OCI-M1 (cell line): ENCODE measurements at regions not wholly inside any gene's neighbourhood (a gene's known extent, or its start where the extent isn't known, plus 50 kb on each side); places are given as distances from the start of the nearest gene placed in this dataset.

ENCODE experiments used
- DNase-seq: peaks from one replicate; lab custom pipeline; 2025; lab: John Stamatoyannopoulos, UW

DNA sequence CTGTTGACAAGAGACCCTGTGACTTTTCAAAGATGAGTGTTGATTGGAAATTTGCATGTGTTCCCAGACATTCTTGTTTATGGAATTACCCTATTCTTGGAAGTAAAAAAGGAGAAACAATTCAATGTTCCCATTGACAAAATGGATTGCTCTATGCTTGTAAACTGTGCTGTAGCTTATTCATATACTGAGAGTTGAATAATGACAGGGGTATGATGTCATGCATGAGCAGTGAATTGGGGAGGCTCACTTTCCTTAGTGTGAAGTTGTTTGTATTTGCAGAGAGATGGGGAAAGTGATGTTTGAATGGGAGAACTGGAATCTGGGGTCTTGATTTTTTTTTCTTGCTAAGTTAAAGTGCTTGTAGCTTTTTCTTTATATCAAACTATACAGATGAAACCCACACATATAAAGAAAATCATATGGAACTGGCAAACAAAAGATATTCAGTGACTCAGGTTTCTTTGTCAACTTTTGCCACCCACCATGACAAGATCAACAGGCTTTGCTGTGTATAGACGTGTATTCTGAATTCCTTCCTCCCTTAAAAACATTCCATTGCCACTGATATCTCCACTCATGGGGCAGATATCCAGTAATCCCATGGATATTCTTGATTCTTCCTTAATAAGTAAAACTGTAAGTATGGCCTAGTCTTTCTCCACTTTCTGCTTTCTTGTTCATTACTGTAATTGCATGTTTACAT, 97.8 kb upstream of the JAG1 start:
- no peak for DNase-seq

DNA sequence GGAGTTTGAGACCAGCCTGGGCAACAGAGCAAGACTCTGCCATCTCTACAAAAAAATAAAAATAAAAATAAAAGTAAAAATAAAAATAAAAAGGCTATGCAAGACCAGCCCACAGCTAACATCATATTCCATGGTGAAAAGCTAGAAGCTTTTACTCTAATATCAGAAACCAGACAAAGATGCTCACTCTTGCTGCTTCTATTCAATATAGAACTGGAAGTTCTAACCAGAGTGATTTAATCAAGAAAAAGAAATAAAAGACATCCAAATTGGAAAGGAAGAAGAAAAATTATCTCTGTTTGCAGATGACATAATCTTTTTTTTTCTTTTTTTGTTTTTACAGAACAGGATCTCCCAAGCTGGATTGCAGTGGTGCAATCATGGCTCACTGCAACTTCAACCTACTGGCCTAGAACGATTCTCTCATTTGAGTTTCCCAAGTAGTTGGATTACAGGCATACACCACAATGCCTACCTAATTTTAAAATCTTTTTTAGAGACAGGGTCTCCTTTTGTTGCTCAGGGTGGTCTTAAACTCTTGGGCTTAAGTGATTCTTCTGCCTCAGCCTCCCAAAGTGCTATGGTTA, 100.7 kb upstream of the JAG1 start:
- no peak for DNase-seq

DNA sequence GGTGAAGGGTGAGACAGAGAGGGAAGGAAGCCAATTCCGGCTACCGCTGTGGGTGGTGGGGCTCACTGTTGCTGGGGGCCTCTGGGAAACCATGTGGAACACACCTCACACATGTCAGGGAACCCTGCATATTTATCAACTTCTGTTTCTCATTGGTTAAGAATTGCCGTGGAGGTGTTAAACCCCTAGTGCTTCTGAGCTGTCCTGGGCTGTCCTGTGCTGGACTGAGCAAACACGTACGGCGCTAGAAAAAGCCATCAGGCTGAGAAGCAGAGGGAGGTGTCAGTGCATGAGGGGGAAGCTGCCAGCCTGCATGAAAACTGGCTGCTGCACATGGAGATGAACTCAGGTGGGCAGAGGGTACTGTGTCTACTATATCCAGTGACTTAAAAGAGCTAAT, 103.9 kb upstream of the JAG1 start:
- no peak for DNase-seq

DNA sequence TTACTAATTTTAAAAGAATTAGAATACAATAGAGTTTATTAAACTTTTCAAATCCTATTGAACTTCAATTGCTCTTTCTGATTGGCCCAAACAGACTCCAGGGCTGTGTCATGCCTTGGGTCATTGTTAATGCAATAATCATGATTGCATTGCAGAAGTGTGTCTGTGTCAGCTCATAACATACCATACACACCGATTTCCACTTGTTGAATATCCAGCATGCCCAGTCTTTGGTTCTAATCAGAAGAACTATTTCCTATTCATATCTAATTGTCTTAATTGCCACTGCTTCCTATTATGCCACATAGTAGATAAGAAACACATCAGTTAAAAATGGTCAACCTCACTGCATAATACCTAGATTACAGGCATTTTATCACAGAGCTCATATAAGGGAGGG, 106.1 kb upstream of the JAG1 start:
- DNase-seq = no peak

DNA sequence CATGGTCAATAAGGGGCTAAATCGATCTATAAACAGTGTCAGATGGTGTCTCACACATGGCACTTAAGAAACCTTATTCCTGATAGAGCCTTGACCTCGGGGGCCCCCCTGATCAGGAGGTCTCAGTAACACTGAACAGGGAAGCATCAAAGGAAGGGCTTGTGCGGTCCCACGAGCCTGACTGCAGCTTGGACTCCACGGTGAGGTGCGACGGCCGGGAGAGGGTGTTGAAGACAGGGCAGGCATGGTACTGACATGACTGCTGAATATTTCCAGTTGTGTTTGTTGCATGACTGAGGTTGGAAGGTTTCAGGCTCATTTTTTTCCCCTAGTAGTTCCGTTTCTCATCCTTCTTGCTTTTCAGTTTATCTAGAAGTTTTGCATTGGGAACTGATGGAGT, 107.1 kb upstream of the JAG1 start:
- DNase-seq = no peak

DNA sequence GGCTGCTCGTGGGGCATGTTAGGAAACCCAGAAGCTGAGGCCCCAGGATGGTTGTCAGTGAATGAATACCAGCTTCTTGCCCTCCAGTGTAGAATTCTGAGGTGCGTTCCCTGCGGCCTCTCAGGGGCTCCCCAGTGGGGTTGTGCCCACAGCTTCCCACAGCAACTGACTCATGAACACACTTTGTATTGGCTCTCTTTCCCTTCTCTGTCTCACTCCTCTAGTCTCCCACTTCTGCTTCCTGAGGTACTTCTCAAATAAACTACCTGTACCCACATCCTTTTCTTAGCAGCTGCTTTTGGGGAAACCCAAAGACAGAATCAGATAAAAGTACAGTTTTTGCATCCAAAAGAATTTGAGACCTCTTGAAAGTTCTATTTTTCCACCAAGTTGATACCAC, 107.7 kb upstream of the JAG1 start:
- DNase-seq = no peak

DNA sequence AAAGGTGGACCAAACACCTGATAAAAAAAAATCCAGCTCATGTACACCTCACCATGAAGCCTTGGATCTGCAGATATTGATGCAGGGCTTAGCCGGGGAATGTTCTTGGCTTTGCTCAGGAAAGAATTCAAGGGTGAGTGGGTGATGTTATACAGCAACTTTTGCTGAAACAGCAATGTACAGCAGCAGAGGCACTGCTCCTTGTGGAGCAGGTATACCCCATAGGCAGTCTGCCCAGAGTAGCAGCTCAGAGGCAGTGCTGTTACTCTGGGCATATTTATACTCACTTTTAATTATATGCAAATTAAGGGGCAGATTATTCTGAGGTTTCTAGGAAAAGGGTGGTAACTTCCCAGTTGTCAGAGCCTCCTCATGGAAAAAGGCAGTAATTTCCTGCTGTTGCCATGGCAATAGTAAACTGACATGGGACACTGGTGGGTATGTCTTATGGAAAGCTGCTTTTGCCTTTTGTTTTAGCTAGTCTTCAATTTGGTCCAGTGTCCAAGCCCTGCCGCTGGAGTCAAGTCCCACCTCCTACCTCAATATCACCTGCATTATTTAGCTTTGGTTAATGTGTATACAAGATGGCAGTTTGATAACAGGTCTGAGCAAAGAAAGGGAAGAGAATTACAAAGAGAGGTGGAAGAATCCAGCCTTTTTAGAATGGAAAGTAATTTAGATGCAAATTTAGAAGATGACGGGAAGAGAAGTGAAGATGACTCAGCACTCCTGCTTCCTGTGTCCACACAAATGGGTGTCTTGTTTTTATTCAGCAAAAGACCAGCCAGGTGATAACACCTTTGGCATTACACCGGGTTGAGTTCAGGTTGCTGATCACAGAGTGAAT, 110.1 kb upstream of the JAG1 start:
- DNase-seq = peak; percentile 18

DNA sequence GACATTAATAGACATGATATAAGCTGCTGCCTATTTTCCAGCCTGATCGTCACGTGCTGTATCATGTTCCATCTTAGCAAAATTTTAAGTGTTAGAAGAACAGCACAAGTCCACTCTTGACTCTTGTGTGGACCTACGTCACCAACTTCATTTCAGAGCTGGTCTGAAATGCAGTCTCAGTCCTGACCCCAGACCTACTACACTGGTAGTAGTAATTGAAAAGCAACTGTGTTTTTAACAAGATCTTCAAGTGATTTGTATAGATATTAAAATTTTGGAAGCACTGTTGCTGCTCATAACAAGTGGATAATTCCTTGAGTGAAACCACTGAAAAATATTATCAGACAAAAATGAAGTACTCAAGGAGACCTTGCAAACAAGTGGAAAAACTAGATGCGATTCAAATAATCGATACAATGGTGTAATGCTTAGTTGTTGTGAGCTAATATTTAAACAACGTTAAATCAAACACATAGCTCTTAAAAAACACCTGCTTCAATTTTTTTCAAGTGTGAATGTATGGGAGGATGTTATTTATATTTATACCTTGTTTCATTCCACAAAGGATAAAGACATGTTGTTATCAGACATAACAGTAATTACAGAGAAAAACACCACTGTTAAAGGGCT, 110.9 kb upstream of the JAG1 start:
- no peak for DNase-seq

DNA sequence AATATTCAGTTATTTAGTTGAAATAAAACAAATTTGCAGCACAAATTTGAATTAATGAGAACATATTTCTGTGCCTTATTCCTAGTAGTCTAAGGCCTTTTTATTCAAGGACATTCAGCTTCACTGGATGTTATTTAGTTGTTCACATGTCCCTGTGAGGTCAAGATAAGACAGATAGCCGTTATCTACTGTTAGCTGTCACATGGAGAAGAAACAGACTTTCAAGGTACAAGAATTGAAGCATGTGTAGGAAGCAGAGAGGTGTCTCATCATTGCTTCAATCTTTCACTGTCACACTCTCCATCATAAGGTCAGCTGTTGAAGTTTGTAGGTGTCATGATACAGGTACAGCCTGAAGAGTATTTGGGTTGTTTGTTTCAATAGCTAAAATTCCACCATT, 112.9 kb upstream of the JAG1 start:
- DNase-seq = peak; percentile 26

DNA sequence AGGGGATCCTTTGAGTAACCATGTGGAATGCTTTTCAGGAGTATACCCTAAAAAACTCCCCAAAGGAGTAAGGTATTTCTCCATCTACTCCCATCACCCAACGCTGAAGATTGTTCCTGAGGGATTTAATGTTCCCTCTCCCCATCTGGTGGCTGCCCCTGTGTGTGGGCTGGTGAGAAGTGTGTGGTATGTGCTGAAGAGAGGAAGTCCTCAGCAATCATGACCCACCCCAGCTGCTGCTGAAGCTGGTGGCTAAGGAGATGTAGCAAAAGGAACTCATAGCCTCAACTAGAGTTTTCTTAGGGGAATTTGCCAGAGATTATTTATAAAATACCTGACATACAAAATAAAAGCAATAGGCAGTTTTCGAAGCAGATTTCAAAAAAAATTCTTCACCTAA, 114.3 kb upstream of the JAG1 start:
- peak; percentile 13 for DNase-seq

DNA sequence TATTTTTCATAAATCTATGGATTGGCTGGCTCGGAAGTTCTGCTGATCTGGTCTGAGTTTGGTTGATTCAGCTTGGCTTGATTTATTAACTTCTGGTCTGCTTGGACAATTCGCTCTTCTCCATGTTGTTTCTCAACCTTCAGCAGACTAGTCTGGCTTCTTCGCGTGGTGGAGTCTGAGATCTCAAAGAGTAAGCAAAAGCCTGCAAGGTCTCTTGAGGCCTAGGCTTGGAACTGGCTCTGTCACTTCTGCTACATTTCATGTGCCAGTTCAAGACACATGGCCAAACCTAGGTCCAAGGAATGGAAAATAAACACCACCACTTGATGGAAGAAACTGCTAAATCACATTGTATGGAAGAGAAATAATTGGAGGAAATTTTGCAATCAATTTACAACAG, 115.1 kb upstream of the JAG1 start:
- no peak for DNase-seq

DNA sequence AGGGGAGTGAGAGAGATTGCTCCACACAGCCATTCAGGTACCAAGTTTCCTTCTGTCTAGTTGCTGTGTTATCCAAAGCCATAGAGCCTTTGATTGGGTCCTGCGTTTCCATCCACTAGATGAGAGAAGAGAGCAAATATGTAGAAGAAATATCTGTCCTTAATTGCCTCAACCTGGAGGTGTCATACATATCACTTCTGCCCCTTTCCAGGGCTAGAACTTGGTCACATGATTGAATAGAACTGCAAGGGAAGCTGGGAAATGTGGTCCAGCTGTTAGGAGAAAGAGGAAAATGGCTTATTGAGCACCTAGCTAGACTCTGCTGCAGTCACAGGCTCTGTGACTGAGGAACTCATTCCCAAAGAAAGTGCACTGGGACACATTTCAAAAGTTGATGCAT, 115.6 kb upstream of the JAG1 start:
- peak; percentile 16 for DNase-seq

DNA sequence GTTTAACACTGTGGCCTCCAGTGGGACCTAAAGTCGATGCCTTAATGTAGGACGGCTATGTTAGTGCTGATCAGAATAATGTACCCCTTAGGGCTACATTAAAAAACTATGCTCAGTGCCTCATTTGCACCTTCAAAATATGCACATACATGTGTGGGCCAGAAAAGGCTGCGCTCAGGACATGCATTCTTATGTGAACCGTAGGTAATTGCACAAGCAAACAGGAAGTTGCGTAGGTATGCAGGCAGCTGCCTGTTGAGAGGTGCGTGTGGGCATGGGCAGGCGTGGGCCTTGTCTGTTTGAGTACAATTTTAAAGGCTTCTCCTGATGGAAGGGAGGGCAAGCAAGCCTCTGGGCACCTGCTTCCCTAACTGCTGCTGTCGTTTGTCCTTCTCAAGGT, 116.2 kb upstream of the JAG1 start:
- no peak for DNase-seq

DNA sequence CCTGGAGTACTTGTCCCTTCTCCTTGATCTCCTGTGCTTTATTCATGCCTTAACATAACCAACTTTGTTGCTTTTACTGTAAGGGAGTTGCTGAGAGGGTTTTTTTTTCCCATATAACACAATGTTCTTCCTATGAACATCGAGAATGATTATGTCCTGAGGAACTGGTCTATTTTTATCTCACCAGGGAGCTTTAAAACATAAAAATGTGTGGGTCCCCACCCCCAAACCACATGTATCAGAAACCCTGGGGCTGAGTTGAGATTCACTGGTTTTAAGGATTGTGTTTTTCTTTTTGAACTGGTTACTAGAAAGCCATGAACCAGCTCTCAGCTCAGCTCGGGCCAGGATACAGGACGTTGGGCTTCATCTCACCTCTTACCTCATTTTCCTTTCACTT, 118.5 kb upstream of the JAG1 start:
- DNase-seq = no peak

DNA sequence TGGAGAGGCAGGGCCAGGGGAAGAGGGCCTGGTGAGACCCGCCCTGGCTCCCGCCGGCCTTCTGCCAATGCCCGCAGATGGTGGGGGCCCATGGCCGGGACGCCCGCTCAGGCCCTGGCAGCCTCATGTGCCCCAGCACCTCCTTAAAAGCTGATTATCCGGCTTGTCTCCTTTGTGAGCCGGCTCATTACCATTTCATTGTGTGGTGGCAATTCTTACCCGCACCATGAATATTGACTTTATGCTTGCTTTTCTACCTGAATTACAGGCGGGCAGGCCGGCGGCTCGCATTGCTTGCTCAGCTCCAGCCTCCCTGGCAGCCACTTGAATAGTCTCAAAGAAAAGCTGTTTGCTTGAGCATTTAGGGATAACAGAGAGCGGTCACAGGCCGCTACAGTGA, 120.0 kb upstream of the JAG1 start:
- no peak for DNase-seq

DNA sequence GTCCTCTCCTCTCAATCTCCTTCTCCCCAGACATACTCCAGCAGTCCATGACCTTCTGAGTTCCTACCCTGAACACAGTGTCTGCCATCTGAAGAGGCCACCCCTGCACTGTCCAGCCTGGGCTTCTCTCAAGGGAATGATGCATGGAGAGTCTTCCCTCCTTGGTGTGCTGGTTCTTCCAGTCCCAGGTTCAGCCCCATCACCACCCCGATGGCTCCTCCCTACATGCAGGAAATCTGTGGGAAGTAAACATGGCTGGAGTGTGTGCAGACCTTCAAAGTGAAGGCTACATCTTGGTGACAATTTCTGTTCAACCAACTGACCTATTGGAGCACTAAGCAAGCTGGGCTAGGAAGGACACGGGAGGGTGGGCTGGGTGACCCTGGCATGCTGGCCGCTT, 121.0 kb upstream of the JAG1 start:
- no peak for DNase-seq

DNA sequence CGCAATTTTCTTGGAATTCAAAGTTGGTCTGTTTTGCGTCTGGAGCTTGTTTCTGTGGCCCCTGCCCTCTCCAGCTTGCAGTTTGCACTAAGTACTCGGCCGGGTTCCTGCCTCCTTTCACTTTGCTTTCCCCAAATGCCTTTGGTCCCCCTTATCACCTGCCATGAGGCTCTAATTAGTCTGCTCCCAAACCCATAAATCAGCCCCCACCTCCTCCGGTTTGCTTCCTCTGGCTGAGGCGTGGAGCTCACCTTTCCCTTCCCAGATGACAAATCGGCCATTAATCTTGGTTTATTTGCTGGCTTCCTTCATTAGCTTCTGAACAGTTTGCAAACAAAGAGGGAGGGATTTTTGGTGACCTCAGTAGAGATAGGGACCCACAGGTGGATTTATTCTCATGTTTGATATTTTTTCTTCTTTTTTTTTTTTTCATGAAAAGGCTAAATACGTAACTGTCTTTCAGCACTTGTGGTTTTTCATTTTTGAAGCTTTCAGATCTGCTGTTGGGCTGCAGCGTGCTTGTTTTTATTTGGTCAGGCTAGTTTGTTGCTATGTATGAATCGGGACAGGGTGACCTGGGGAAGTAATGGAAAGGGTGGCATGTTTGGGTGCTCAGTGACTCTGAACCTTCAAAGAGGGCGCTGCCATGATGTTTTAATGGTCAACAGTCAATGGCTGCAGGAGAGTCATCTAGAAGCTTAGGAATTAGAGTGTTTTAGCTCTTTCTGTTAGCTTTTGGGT, 121.7 kb upstream of the JAG1 start:
- peak; percentile 36 for DNase-seq

DNA sequence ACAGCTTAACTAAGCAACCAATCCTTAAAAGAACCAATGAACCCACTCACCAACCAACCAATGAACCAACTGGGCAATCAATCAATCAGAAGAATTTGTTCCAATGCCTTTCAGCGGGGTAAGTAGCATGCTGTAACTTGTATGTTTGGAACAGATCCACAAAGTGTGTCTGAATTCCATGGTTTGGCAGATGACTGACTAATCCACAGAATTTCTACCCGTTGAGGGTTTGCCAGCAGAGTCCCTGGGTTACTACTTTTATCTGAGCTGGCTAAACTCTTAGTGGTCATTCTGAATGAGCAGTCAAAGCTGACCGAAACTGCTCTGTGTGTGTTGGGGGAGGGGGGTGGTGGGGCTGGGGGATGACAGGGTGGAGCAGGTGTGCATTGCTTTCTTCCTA, 125.0 kb upstream of the JAG1 start:
- no peak for DNase-seq

DNA sequence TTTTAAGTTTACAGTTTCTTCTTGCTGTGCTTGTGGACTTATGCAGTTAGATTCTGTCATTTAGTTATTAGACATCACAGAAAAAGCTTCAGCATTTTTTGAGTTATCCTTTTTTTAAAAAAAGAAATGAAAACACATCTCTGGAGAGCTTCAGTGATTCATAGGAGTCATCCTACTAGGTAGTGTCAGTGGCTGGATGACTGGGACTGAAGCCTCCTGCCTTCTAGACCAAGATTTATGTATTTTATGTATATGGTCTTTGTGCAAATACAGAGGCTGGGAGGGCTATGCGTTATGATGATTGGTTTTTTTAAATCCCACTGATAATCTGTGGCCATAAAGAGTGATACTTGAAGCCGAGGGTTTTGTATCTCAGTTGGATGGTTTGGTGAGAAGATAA, 125.9 kb upstream of the JAG1 start:
- DNase-seq = no peak

DNA sequence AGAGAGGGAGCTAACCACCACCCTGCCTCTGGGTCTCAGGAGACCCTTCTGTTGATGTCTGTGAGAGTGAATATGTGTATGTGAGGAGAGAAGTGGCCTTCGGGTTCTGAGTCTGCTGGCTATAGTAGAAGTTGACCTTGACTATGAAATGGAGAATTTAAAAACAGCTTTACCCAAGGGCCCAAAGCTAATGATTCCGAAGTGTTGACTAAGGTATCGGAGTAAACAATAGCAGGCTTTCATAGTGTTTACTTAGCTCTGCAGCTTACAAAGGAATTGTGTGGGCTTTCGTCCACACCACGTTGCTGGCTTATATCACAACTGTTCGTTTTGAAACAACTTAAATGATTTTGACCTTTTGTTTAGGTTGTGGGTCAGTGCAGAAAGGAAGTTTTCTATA, 126.5 kb upstream of the JAG1 start:
- DNase-seq = no peak

DNA sequence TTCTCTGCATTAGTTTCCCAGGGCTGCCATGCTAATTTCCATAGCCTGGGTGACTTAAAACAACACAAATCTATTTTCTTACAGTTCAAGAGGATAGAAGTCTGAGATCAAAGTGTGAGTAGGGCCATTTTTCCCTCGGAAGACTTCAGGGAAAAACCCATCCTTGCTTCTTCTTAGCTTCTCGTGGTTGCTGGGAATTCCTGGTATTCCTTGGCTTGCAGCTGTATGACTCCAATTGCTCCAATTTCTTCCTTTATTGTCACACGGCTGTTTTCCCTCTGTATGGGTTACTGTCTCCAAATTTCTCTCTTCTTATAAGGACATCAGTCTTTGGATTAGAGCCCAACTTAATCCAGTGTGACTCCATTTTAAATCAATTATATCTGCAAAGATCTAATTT, 128.4 kb upstream of the JAG1 start:
- no peak for DNase-seq

DNA sequence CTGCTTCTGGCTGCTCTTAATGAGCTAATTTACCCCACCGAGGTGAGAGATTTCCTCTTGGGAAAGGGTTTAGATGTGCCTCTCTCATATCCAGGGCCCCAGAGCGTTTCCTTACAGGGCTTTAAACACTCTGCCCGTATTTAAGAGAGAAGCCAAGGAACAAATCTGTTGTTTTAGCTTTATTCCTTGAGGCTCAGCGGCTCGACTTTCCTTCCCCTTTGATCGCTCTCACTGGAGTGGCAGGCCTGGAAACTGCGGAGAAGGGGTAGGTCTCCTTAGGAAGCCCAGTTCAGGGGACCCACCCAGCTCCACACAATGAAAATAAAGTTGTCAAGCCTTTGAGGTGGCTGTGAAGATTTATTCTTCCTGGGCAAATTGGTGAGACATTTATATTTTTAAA, 132.0 kb upstream of the JAG1 start:
- DNase-seq = no peak
